DND-41 (cell line): ENCODE measurements at regions not wholly inside any gene's neighbourhood (a gene's known extent, or its start where the extent isn't known, plus 50 kb on each side); places are given as distances from the start of the nearest gene placed in this dataset.

ENCODE experiments used
- ATAC-seq: fragments of 200-7000 bp; cut with Tn5 transposase; 3 replicates; pipeline ENCODE4 v1.9.1; 2021; ENCODE audit warnings: low read depth; ENCODE audit not compliant: insufficient read depth
- DNase-seq: peaks from one replicate; pipeline ENCODE4 v3.0.0-alpha.2; 2020
- H2AFZ ChIP-seq: 2 replicates; pipeline ENCODE4 v1.6.0; 2012; ENCODE audit warnings: low read depth, low read length
- H3K27ac ChIP-seq: 2 replicates; pipeline ENCODE4 v1.5.1; 2012; ENCODE audit warnings: low read length, inconsistent platforms
- H3K27me3 ChIP-seq: fragments of 200-600 bp; sonication (generic); 2 replicates; pipeline ENCODE4 v1.6.0; 2012; ENCODE audit warnings: low read length, mild to moderate bottlenecking, inconsistent platforms; ENCODE audit not compliant: insufficient read depth, poor library complexity
- H3K36me3 ChIP-seq: 2 replicates; pipeline ENCODE4 v1.5.1; 2012; ENCODE audit warnings: low read length, inconsistent platforms; ENCODE audit not compliant: insufficient read depth
- H3K4me1 ChIP-seq: 2 replicates; pipeline ENCODE4 v1.5.1; 2012; ENCODE audit warnings: mild to moderate bottlenecking, low read length; ENCODE audit not compliant: insufficient read depth
- H3K4me2 ChIP-seq: 2 replicates; pipeline ENCODE4 v1.6.0; 2012; ENCODE audit warnings: mild to moderate bottlenecking, moderate library complexity, low read length, inconsistent platforms; ENCODE audit not compliant: insufficient read depth
- H3K4me3 ChIP-seq, 2 experiments: fragments of 200-600 bp in 1 of 2; shearing (Covaris generic) in 1 of 2; 2 replicates each; pipeline ENCODE4 v1.5.1; 2012 to 2016; ENCODE audit warnings: inconsistent platforms in 2 of 2, low read length in 2 of 2, mild to moderate bottlenecking in 2 of 2, low read depth in 1 of 2, moderate library complexity in 1 of 2
- H3K79me2 ChIP-seq: 2 replicates; pipeline ENCODE4 v1.6.0; 2012; ENCODE audit warnings: low read length, inconsistent platforms; ENCODE audit not compliant: insufficient read depth
- H3K9ac ChIP-seq: 2 replicates; pipeline ENCODE4 v1.6.0; 2012; ENCODE audit warnings: low read depth, mild to moderate bottlenecking, inconsistent platforms, low read length, moderate library complexity
- H3K9me3 ChIP-seq: 2 replicates; pipeline ENCODE4 v1.5.1; 2012; ENCODE audit warnings: low read length, moderate library complexity, mild to moderate bottlenecking, inconsistent platforms; ENCODE audit not compliant: insufficient read depth, severe bottlenecking
- H4K20me1 ChIP-seq: 2 replicates; pipeline ENCODE4 v1.6.0; 2012; ENCODE audit warnings: low read length; ENCODE audit not compliant: insufficient read depth
- CTCF ChIP-seq: IDR thresholded peaks from 2 replicates; pipeline ENCODE4 v1.5.1; 2012; ENCODE audit warnings: borderline replicate concordance, low read length, moderate library complexity, mild to moderate bottlenecking; ENCODE audit not compliant: poor library complexity, severe bottlenecking; ENCODE audit errors: extremely low read depth
- EZH2 ChIP-seq: IDR thresholded peaks from 3 replicates; pipeline ENCODE4 v1.6.1; 2012; ENCODE audit warnings: borderline replicate concordance, low read depth, mild to moderate bottlenecking, moderate library complexity, low read length, inconsistent platforms; ENCODE audit not compliant: severe bottlenecking

- no peak for ATAC-seq
- H3K27me3 ChIP-seq, result no peaks in the 10 kb centered on the region
These were observed 156.3 kb downstream of the SLC16A9 start for GRCh38 chr10:59553162-59553900.

GRCh38 chr10:59550061-59550460 is 159.6 kb downstream of the SLC16A9 start:
- DNase-seq, result no peak
- H3K9ac ChIP-seq, result no peak overlapping the region
- no peaks in the 10 kb centered on the region for H3K9me3 ChIP-seq
- no peaks in the 10 kb centered on the region for H3K79me2 ChIP-seq
- no peak overlapping the region for H3K4me3 ChIP-seq
- H3K4me2 ChIP-seq, result no peak overlapping the region
- H4K20me1 ChIP-seq, result no peaks in the 10 kb centered on the region
- H3K27ac ChIP-seq, result no peak overlapping the region
- ATAC-seq, result no peak
- TF ChIP-seq EZH2 (no peak), CTCF (no peak)
- no peaks in the 10 kb centered on the region for H3K36me3 ChIP-seq
- H3K27me3 ChIP-seq, result no peaks in the 10 kb centered on the region
- no peaks in the 10 kb centered on the region for H3K4me1 ChIP-seq
- no peak overlapping the region for H2AFZ ChIP-seq

More at GRCh38 chr10:59553162-59553900, 156.3 kb downstream of the SLC16A9 start:
- Histone ChIP-seq H3K36me3 (no peaks in the 10 kb centered on the region), H3K9me3 (no peaks in the 10 kb centered on the region), H3K79me2 (no peaks in the 10 kb centered on the region), H4K20me1 (no peaks in the 10 kb centered on the region), H3K27ac (no peak overlapping the region), H3K4me2 (no peak overlapping the region), H2AFZ (no peak overlapping the region), H3K9ac (no peak overlapping the region), H3K4me3 (no peak overlapping the region), H3K4me1 (no peaks in the 10 kb centered on the region)
- no peak for DNase-seq
- TF ChIP-seq EZH2, result no peak
- TF ChIP-seq CTCF, result no peak

- Histone ChIP-seq H3K4me1 (no peaks in the 10 kb centered on the region), H3K4me3 (no peak overlapping the region), H3K9me3 (no peaks in the 10 kb centered on the region), H3K9ac (no peak overlapping the region), H3K36me3 (no peaks in the 10 kb centered on the region), H3K27ac (no peak overlapping the region), H3K27me3 (no peaks in the 10 kb centered on the region), H3K79me2 (no peaks in the 10 kb centered on the region), H2AFZ (no peak overlapping the region), H3K4me2 (no peak overlapping the region), H4K20me1 (no peaks in the 10 kb centered on the region)
- ATAC-seq (no peak), DNase-seq (no peak)
- TF ChIP-seq CTCF (no peak), EZH2 (no peak)
These were observed 171.0 kb downstream of the SLC16A9 start for GRCh38 chr10:59538623-59539022.
